HPDE6-E6E7 (cell line): ENCODE measurements at regions not wholly inside any gene's neighbourhood (a gene's known extent, or its start where the extent isn't known, plus 50 kb on each side); places are given as distances from the start of the nearest gene placed in this dataset.
A peak's percentile ranks its signal among the peaks of the same experiment; 100 is the strongest.

Experiments used
- DNase-seq: peaks from one replicate; pipeline ENCODE4 v3.0.0; 2011; ENCODE audit warnings: missing footprints; ENCODE audit errors: extremely low spot score

DNA sequence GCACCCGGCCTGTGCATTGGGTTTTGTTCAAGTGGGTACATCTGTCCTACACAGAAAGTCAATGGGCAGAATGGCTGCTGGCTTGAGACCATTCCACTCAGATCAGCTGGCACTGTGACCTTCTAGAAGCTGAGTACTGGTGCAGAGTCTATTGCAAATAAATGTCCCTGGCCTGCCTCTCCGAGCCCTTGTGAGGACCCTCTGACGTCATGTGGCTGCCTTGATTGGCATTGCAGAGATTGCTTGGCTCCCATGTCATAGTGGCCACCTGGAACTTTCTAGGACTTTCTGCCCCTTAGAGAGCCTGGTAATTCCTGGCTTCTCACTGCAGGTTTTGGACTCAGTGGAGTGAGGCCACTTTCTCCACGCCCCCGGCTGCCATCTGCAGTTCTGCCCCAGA is 211.3 kb downstream of the ENGASE start:
- DNase-seq, result no peak

DNA sequence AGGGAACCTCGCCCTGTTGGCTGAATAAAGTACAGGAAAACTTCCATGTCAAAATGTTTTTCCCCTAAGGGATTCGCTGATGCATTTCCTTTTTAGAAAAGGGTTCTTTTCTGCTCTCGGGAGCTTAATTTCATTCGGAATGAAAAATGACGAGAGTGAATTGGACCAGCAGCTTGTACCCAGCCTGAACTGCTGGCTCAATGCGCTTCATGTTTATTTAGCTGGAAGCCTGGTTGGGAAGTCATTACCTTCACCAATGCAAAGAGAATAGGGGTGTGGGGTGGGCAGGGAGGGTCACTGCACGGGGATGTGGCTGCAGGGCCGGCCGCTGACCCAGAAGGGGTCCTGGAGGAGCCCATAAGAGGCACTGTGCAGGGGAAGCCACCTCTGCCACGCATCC is 207.7 kb downstream of the ENGASE start:
- DNase-seq, result no peak

- no peak for DNase-seq
These were observed 207.2 kb downstream of the ENGASE start for GRCh38 chr17:79281803-79282202.

GRCh38 chr17:79280866-79281572 is 206.4 kb downstream of the ENGASE start:
- DNase-seq, result no peak

- DNase-seq, result no peak
These were observed 205.4 kb downstream of the ENGASE start for GRCh38 chr17:79280010-79280409.

DNA sequence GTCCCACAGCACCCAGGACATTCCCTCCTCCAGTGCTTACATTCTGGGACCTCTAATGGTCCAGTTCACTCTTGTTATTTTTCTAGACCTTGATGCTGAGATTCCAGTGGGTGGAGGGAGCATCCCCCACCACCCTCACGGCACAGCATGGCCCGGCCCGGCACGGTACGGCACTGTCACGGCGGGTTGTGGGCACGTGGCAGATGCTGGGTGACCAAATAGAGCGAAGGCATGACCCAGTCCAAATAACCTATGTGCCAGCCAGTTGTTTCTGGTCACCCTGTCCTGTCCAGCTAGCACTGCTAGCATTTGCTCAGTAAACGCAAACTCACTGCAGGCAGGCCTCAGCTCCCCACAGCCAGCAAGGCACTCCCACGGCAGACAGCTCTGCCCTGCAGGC is 204.7 kb downstream of the ENGASE start:
- no peak for DNase-seq

DNA sequence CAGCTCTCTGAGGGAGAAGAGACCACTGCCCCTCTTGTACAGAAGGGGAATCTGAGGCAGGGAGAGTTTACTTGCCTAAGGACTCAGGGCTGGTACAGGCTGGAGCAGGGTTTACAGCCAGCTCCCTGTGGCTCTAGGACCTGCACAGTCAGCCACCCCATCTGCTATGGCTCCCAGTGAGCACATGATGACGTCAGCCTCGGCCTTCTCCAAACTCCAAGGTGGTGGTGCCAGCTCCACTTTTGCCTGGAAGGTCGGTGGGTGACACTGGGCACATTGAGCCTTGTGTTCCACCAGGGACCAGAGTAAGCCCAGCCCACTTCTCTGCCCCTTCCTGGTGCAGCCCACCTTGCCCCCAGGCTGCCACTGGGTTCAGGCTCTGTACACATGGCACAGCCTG is 202.2 kb downstream of the ENGASE start:
- no peak for DNase-seq

- DNase-seq, result no peak
These were observed 199.0 kb downstream of the ENGASE start for GRCh38 chr17:79273660-79274059.

GRCh38 chr17:79272666-79273219 is 198.1 kb downstream of the ENGASE start:
- DNase-seq, result peak; percentile 35

DNA sequence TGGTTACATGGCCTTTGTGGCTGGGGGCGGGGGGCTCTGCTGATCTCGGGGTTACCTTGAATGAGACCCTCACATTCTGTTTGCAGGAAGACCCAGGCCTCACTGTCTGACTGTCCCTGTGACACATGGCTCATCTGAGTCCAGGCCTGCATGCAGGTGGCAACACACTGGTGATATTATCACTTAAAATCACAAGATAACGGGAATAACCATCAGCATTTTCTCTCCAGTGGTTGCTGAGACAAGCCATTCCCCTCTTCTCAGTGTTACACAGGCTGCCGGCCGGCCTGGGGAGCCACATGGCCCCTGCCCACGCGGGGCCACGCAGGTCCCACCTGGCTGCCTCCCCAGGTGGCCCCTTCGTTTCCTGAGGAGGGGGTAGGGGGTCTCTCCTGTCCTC is 197.6 kb downstream of the ENGASE start:
- DNase-seq, result no peak

DNA sequence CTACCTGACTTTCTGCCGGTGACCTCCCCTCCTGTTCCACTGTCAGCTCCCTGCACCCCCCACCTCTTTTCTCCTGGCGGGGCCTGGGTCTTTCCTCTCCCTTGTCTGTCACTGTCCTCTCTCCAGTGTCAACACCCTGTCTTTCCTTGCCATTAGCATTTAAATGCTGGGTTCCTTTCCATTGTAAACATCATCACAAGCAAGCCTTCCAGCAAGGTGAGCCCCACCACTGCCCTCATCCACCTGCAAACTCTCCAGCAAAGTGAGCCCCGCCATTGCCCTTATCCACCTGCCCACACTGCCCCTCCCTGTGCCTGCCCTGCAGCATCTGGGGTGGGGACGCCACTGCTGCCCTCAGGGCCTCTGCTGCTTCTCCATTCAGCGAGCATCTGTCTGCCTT is 195.0 kb downstream of the ENGASE start:
- no peak for DNase-seq

- DNase-seq, result no peak
These were observed 188.6 kb downstream of the ENGASE start for GRCh38 chr17:79263191-79263590.

DNA sequence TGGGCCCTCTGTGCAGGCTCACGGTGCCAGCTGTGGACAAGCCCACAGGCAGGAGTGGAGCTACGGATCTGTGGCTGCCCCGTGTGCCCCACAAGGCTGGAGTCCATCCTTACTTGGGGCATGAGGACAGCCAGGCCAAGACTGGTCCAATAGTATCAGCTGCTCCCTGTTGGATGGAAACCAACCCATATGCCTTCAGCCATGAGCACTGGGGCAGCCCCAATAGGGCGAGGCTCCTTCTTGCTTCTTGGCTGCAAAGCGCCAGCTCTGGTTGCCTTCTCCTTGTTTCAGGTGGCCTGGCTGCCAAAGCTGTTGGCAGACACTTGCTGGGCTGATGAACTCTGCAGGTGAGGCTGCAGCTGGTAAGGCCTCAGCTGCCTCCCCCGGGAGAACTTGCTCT is 188.0 kb downstream of the ENGASE start:
- DNase-seq, result no peak

GRCh38 chr17:79261355-79262072 is 186.9 kb downstream of the ENGASE start:
- no peak for DNase-seq

GRCh38 chr17:79258843-79259242 is 184.2 kb downstream of the ENGASE start:
- DNase-seq, result no peak

DNA sequence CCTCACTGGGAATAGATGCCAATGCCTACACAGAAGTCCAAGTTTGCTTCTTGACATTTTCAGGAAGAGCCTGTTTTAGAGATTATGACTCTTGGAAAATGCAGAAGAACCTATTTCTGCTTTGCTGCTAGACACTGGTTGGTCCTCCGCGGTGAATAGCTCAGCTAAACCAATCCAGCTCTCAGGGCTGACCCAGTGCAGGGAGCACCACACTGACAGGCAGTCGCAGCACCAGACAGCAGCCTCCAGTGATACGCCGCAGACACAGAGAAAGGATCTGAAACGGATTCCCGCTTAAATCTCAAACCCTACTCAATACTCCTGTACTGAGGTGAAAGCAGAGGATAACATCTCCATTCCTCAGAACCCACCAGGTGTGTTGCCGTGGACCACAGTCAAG is 183.4 kb downstream of the ENGASE start:
- DNase-seq, result no peak

- DNase-seq, result no peak
These were observed 181.4 kb downstream of the ENGASE start for GRCh38 chr17:79255926-79256585.

- no peak for DNase-seq
These were observed 180.8 kb downstream of the ENGASE start for GRCh38 chr17:79255456-79255855.

GRCh38 chr17:79255046-79255445 is 180.4 kb downstream of the ENGASE start:
- DNase-seq, result no peak

DNA sequence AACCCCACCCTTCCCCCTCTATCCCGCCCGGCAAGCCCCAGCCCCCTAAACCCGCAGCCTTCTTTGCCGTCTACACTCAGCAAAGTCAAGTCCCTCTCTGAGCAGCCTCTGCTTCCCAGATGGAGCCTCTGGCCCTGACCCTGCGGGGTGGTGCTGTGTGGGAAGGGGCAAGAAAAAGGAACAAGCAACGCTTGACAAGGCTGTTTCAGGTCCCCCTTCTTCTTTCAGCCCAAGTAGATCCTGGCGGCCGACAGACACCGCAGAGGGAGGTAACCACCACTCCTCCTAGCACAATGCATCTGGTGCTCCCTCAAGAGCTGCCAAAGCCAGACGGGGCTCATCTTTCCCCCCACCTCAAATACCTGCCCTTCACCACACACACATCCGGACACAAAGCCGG is 178.3 kb downstream of the ENGASE start:
- DNase-seq, result no peak

- DNase-seq, result no peak
These were observed 177.2 kb downstream of the ENGASE start for GRCh38 chr17:79251824-79252223.

DNA sequence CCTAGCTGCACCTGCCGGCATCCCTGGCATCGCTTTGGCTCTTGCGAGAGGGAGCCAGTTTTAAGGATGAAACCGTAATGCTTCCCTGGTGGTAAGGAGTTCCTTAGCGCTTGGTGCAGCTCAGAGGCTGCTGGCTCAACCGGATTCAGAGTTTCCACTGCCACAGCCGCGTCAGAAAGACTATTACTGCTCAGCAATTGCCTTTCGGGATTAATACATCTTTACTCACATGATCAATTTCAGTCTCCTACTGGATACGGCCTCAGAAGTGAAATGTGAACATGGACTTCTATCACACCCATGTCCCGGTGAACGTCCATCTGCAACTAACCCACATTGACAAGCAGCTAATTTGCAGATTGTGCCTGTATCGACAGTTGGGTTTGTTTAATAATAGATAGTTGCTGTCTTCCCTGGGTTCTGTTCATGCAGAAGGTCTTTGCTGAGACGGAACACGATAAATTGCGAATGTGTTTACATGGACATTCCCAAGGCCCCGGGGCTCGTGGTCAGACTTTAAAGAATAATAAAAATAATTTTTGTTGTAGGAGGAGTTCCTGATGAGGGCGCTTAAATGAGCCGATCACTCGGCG is 175.4 kb downstream of the ENGASE start:
- DNase-seq, result no peak
